ENCODE measurements at regions not wholly inside any gene's neighbourhood (a gene's known extent, or its start where the extent isn't known, plus 50 kb on each side); places are given as distances from the start of the nearest gene placed in this dataset.

DNA sequence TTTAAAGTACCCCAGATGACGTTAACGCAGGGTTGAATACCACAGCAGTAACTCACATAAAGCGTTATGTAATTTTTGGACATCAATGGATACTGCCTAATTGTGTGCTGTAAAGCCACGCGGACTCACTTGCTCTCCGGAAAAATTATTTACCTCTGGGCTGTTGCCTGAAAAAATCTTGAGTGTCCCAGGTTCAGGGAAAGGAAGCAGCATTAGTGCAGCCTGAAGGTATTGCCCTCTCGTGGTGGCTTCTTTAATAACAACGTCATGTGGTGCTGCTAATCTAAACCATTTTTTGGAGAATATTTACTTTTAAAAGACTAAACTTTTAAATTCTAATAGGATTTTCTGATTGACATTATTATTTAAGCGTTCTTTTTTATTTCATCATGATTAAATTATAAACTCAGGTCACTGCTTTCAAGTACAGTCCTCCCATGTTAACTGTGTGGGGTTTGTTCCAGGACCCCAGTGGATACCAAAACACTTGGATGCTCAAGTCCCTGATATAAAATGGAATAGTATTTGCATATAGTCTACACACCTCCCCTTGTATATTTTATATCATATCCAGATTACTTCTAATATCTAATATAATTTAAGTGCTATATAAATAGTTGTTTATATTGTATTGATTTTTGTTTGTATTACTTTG, 384.8 kb downstream of the FAM133A start:
- ATAC-seq, result no peak
- Histone ChIP-seq H3K27me3 (ENCODE audit: insufficient read depth in 3 of 3, low read length in 2 of 3) (peaks cover 0 to 18% (median 0%) of the 10 kb centered on the region in 3 donors), H3K9me3 (no peaks in the 10 kb centered on the region), H3K4me3 (no peak overlapping the region), H3K36me3 (ENCODE audit: insufficient read depth in 1 of 2, low read depth in 1 of 2) (no peaks in the 10 kb centered on the region), H3K4me1 (no peaks in the 10 kb centered on the region), H3K27ac (no peak overlapping the region)
- DNase-seq, result no peak
- 23 to 28% (median 25%) methylated on average over 9 of the region's 9 CpGs for WGBS, 3 donors
- intact Hi-C loops (cut with DNase I), result no loop called here
- TF ChIP-seq, protein P1, sequence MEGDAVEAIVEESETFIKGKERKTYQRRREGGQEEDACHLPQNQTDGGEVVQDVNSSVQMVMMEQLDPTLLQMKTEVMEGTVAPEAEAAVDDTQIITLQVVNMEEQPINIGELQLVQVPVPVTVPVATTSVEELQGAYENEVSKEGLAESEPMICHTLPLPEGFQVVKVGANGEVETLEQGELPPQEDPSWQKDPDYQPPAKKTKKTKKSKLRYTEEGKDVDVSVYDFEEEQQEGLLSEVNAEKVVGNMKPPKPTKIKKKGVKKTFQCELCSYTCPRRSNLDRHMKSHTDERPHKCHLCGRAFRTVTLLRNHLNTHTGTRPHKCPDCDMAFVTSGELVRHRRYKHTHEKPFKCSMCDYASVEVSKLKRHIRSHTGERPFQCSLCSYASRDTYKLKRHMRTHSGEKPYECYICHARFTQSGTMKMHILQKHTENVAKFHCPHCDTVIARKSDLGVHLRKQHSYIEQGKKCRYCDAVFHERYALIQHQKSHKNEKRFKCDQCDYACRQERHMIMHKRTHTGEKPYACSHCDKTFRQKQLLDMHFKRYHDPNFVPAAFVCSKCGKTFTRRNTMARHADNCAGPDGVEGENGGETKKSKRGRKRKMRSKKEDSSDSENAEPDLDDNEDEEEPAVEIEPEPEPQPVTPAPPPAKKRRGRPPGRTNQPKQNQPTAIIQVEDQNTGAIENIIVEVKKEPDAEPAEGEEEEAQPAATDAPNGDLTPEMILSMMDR (IDR thresholded peaks at IDR 0.05), result peak; percentile 47

DNA sequence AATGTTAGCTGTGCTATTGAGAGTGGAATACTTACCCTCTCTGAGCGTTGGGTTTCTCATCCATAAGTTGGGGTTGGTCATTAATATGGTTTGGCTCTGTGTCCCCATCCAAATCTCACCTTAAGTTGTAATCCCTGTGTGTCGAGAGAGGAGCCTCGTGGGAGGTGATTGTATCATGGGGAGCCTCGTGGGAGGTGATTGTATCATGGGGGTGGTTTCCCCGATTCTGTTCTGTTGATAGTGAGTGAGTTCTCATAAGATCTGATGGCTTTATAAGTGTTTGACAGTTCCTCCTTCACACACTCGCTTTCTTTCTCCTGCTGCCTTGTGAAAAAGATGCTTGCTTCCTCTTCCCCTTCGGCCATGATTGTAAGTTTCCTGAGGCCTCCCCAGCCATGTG, 391.1 kb downstream of the FAM133A start:
- intact Hi-C loops (cut with DNase I), result no loop called here

DNA sequence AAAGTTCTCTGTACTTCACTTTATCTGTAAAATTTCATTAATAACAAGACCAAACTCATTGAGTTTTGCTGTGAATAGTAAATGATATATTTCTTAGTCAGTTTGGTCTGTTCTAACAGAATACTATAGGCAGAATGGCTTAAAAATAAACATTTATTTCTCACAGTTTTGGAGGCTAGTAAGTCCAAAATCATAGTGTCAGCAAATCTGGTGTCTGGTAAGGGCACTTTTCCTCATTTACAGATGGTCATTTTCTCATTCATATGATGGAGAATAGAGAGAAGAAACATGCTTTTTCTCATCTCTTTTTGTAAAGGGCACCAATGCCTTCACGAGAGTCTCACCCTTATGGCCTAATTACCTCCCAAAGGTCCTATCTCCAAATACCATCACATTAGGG, 415.1 kb downstream of the FAM133A start:
- Histone ChIP-seq H3K4me3 (no peak overlapping the region), H3K36me3 (ENCODE audit: insufficient read depth in 1 of 2, low read depth in 1 of 2) (no peaks in the 10 kb centered on the region), H3K9me3 (no peaks in the 10 kb centered on the region), H3K4me1 (no peaks in the 10 kb centered on the region), H3K27me3 (ENCODE audit: insufficient read depth in 3 of 3, low read length in 2 of 3) (no peaks in the 10 kb centered on the region), H3K27ac (no peak overlapping the region)
- 60 to 81% (median 67%) methylated on average over 1 of the region's 1 CpG for WGBS, 3 donors
- ATAC-seq, result no peak
- intact Hi-C loops (cut with DNase I), result no loop called here
- DNase-seq, result no peak
- TF ChIP-seq, protein P1 (IDR thresholded peaks at IDR 0.05), result no peak

More for the DNA sequence above, 391.1 kb downstream of the FAM133A start:
- no peak overlapping the region for H3K27ac ChIP-seq
- TF ChIP-seq, protein P1 (IDR thresholded peaks at IDR 0.05), result no peak
- H3K4me3 ChIP-seq, result no peak overlapping the region
- H3K9me3 ChIP-seq, result no peaks in the 10 kb centered on the region
- DNase-seq, result no peak
- 72 to 78% (median 76%) methylated on average over 7 of the region's 7 CpGs for WGBS, 3 donors
- no peaks in the 10 kb centered on the region for H3K36me3 ChIP-seq (ENCODE audit: insufficient read depth in 1 of 2, low read depth in 1 of 2)
- no peaks in the 10 kb centered on the region for H3K4me1 ChIP-seq
- H3K27me3 ChIP-seq (ENCODE audit: insufficient read depth in 3 of 3, low read length in 2 of 3), result peaks cover 0 to 24% (median 0%) of the 10 kb centered on the region in 3 donors
- no peak for ATAC-seq

DNA sequence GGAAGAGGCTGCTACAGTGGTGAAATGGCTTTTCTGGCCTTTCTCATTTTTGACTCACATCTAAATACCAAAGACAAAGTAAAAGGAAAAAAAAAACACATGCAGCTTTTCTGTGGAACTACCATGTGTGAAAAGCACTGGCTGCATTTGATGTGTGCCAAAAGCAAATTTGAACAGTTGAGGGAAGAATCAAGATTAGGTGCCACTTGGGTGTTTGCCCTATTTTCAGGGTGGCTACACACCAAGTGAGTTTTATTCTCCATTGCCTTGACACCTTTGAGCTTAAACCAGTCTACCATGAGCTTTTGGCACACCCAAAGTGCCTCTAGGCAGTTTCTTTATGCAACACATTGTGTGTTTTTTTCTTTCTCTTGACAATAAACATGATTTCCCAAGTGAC, 423.9 kb downstream of the FAM133A start:
- DNase-seq (no peak), ATAC-seq (no peak)
- Histone ChIP-seq H3K4me1 (no peaks in the 10 kb centered on the region), H3K4me3 (no peak overlapping the region), H3K9me3 (no peaks in the 10 kb centered on the region), H3K36me3 (ENCODE audit: insufficient read depth in 1 of 2, low read depth in 1 of 2) (no peaks in the 10 kb centered on the region), H3K27ac (no peak overlapping the region), H3K27me3 (ENCODE audit: insufficient read depth in 3 of 3, low read length in 2 of 3) (peaks cover 0 to 5% (median 0%) of the 10 kb centered on the region in 3 donors)
- intact Hi-C loops (cut with DNase I), result no loop called here
- TF ChIP-seq, protein P1 (IDR thresholded peaks at IDR 0.05), result no peak

DNA sequence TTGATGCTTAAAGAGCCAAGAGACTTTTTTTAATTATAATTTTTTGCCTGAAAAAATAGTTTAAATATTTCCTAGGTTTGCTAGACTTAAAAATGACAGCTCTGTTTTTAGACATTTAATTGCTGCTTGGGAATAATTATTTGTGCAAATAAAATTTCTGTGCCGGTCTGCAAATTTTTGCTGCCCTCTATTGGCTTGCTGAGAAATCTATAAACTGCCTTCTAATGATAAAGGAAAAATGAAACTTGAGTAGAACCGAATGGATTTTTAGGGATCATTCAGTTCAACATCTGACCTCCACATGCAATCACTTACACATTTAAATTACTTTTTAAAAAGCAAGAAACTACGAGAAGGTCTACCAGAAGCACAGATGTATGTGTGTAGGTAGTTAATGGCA, 434.0 kb downstream of the FAM133A start:
- Histone ChIP-seq H3K36me3 (ENCODE audit: insufficient read depth in 1 of 2, low read depth in 1 of 2) (no peaks in the 10 kb centered on the region), H3K27me3 (ENCODE audit: insufficient read depth in 3 of 3, low read length in 2 of 3) (peaks cover 0 to 4% (median 0%) of the 10 kb centered on the region in 3 donors), H3K27ac (no peak overlapping the region), H3K4me3 (no peak overlapping the region), H3K9me3 (no peaks in the 10 kb centered on the region), H3K4me1 (no peaks in the 10 kb centered on the region)
- no peak for DNase-seq
- intact Hi-C loops (cut with DNase I), result no loop called here
- TF ChIP-seq, protein P1 (IDR thresholded peaks at IDR 0.05), result no peak
- no peak for ATAC-seq
- 34 to 43% (median 40%) methylated on average over 3 of the region's 3 CpGs for WGBS, 3 donors

All from psoas muscle (tissue), 7 donors.